ENCODE measurements at regions not wholly inside any gene's neighbourhood (a gene's known extent, or its start where the extent isn't known, plus 50 kb on each side); places are given as distances from the start of the nearest gene placed in this dataset.

GRCh38 chr7:32336726-32337125 lies 153.5 kb downstream of the LSM5 start:
- FAIRE-seq = no peak

GRCh38 chr7:32335107-32335506 lies 155.1 kb downstream of the LSM5 start:
- no peak for FAIRE-seq

GRCh38 chr7:32330602-32331001 lies 159.6 kb downstream of the LSM5 start:
- FAIRE-seq = no peak

GRCh38 chr7:32326078-32326477 lies 164.1 kb downstream of the LSM5 start:
- no peak for FAIRE-seq

- FAIRE-seq = no peak
Measured at GRCh38 chr7:32323712-32324111, 166.5 kb downstream of the LSM5 start.

GRCh38 chr7:32319012-32319382 lies 171.2 kb downstream of the LSM5 start:
- no peak for FAIRE-seq

- no peak for FAIRE-seq
Measured at GRCh38 chr7:32318300-32319011, 171.7 kb downstream of the LSM5 start.

- no peak for FAIRE-seq
Measured at GRCh38 chr7:32316839-32317238, 173.3 kb downstream of the LSM5 start.

- no peak for FAIRE-seq
Measured at GRCh38 chr7:32314761-32315160, 175.4 kb downstream of the LSM5 start.

- no peak for FAIRE-seq
Measured at GRCh38 chr7:32301427-32301826, 188.8 kb downstream of the LSM5 start.

- no peak for FAIRE-seq
Measured at GRCh38 chr7:32299133-32299702, 191.0 kb downstream of the LSM5 start.

- no peak for FAIRE-seq
Measured at GRCh38 chr7:32298408-32299132, 191.6 kb downstream of the LSM5 start.

- no peak for FAIRE-seq
Measured at GRCh38 chr7:32293833-32294232, 196.3 kb downstream of the LSM5 start.

- FAIRE-seq = no peak
Measured at GRCh38 chr7:32289651-32290414, 200.3 kb downstream of the LSM5 start.

GRCh38 chr7:32285698-32286097 lies 204.5 kb downstream of the LSM5 start:
- FAIRE-seq = no peak

- FAIRE-seq = no peak
Measured at GRCh38 chr7:32283546-32283945, 206.6 kb downstream of the LSM5 start.

- no peak for FAIRE-seq
Measured at GRCh38 chr7:32279500-32279899, 209.3 kb upstream of the PDE1C start.

- FAIRE-seq = no peak
Measured at GRCh38 chr7:32275216-32276009, 205.2 kb upstream of the PDE1C start.

- no peak for FAIRE-seq
Measured at GRCh38 chr7:32273297-32273696, 203.1 kb upstream of the PDE1C start.

GRCh38 chr7:32266932-32267475 lies 196.8 kb upstream of the PDE1C start:
- FAIRE-seq = no peak

GRCh38 chr7:32264702-32265284 lies 194.6 kb upstream of the PDE1C start:
- FAIRE-seq = no peak

GRCh38 chr7:32263611-32264010 lies 193.4 kb upstream of the PDE1C start:
- FAIRE-seq = no peak

All from islet of Langerhans (tissue), 1 donor.